MM.1S (cell line): ENCODE measurements at regions not wholly inside any gene's neighbourhood (a gene's known extent, or its start where the extent isn't known, plus 50 kb on each side); places are given as distances from the start of the nearest gene placed in this dataset.

Experiments
- DNase-seq: peaks from one replicate; pipeline ENCODE4 v3.0.0-alpha.2; 2015
- H2AFZ ChIP-seq: fragments of 300-600 bp; sonication (generic); 2 replicates; pipeline ENCODE4 v1.6.0; 2016; ENCODE audit warnings: antibody characterized with exemption, low read length
- H3F3A ChIP-seq: fragments of 300-600 bp; sonication (generic); 2 replicates; pipeline ENCODE4 v1.6.1; 2016; ENCODE audit warnings: mild to moderate bottlenecking, antibody characterized with exemption, low read length, moderate library complexity, mixed read lengths; ENCODE audit not compliant: insufficient read depth
- H3K27ac ChIP-seq: fragments of 300-600 bp; sonication (generic); 2 replicates; pipeline ENCODE4 v1.5.1; 2016; ENCODE audit warnings: mild to moderate bottlenecking, low read length
- H3K27me3 ChIP-seq: fragments of 300-600 bp; sonication (generic); replicated peaks from 2 replicates; pipeline ENCODE4 v1.6.0; 2016; ENCODE audit warnings: low read length; ENCODE audit not compliant: insufficient read depth
- H3K36me3 ChIP-seq: fragments of 300-600 bp; sonication (generic); replicated peaks from 2 replicates; pipeline ENCODE4 v1.6.1; 2016; ENCODE audit warnings: mild to moderate bottlenecking, low read length, mixed read lengths; ENCODE audit not compliant: insufficient read depth
- H3K4me1 ChIP-seq: fragments of 300-600 bp; sonication (generic); 2 replicates; pipeline ENCODE4 v1.6.1; 2016; ENCODE audit warnings: low read length, mixed read lengths
- H3K4me2 ChIP-seq: fragments of 300-600 bp; sonication (generic); 2 replicates; pipeline ENCODE4 v1.6.0; 2016; ENCODE audit warnings: low read depth, low read length
- H3K4me3 ChIP-seq: fragments of 300-600 bp; sonication (generic); 2 replicates; pipeline ENCODE4 v1.5.1; 2016; ENCODE audit warnings: low read length, mixed read lengths
- H3K79me2 ChIP-seq: fragments of 300-600 bp; sonication (generic); 2 replicates; pipeline ENCODE4 v1.6.1; 2016; ENCODE audit warnings: mixed run types, low read length, mixed read lengths
- H3K9ac ChIP-seq: fragments of 300-600 bp; sonication (generic); 2 replicates; pipeline ENCODE4 v1.6.1; 2016; ENCODE audit warnings: low read length, mixed read lengths
- H3K9me2 ChIP-seq: fragments of 300-600 bp; sonication (generic); replicated peaks from 2 replicates; pipeline ENCODE4 v1.6.1; 2016; ENCODE audit warnings: mild to moderate bottlenecking, low read length, mixed read lengths; ENCODE audit not compliant: insufficient read depth
- H3K9me3 ChIP-seq: fragments of 300-600 bp; sonication (generic); replicated peaks from 2 replicates; pipeline ENCODE4 v1.6.1; 2016; ENCODE audit warnings: mild to moderate bottlenecking, low read length, mixed read lengths; ENCODE audit not compliant: insufficient read depth
- H4K20me1 ChIP-seq: fragments of 300-600 bp; sonication (generic); 2 replicates; pipeline ENCODE4 v1.6.1; 2016; ENCODE audit warnings: mild to moderate bottlenecking, low read length, moderate library complexity, mixed read lengths; ENCODE audit not compliant: insufficient read depth
- EZH2 ChIP-seq: fragments of 300-600 bp; sonication (generic); optimal IDR thresholded peaks from 2 replicates; pipeline ENCODE3; 2017; ENCODE audit warnings: low read depth, mild to moderate bottlenecking, antibody characterized with exemption, low read length, mixed read lengths
- EZH2phosphoT487 ChIP-seq: fragments of 300-600 bp; sonication (generic); IDR thresholded peaks from 2 replicates; pipeline ENCODE4 v1.6.1; 2018; ENCODE audit warnings: antibody characterized with exemption, low read length
- TF ChIP-seq, protein P1 (sequence below): fragments of 300-600 bp; sonication (generic); IDR thresholded peaks from 2 replicates; pipeline ENCODE4 v1.5.1; 2016; ENCODE audit warnings: antibody characterized with exemption, low read length, mixed read lengths

DNA sequence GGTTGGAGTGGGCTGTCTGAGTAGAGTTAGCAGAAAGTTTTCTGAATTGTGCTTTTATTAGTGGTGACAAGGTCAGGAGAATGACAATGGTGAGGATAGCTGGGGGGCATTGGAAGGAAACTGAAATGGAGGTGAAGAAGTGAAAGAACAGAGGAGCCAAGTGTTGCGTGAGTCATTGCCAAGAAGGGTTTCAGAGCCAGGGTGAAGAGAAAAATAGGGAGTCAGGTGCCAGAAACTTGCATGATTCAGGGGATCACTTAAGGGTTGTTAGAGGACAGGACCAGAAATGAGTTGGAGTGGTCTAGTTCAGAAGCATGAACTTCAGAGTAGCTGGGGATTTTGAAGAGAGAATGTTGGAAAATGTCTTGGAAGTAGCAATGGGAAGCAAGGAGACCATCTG is 86.0 kb upstream of the GALNT15 start:
- H3K4me1 ChIP-seq, result no peaks in the 10 kb centered on the region
- H3K79me2 ChIP-seq, result no peaks in the 10 kb centered on the region
- no peaks in the 10 kb centered on the region for H3K27me3 ChIP-seq
- no peak overlapping the region for H2AFZ ChIP-seq
- no peaks in the 10 kb centered on the region for H3F3A ChIP-seq
- no peak for DNase-seq
- no peaks in the 10 kb centered on the region for H3K9me2 ChIP-seq
- no peak overlapping the region for H3K4me3 ChIP-seq
- H4K20me1 ChIP-seq, result no peaks in the 10 kb centered on the region
- no peak overlapping the region for H3K27ac ChIP-seq
- no peaks in the 10 kb centered on the region for H3K36me3 ChIP-seq
- TF ChIP-seq, protein P1, sequence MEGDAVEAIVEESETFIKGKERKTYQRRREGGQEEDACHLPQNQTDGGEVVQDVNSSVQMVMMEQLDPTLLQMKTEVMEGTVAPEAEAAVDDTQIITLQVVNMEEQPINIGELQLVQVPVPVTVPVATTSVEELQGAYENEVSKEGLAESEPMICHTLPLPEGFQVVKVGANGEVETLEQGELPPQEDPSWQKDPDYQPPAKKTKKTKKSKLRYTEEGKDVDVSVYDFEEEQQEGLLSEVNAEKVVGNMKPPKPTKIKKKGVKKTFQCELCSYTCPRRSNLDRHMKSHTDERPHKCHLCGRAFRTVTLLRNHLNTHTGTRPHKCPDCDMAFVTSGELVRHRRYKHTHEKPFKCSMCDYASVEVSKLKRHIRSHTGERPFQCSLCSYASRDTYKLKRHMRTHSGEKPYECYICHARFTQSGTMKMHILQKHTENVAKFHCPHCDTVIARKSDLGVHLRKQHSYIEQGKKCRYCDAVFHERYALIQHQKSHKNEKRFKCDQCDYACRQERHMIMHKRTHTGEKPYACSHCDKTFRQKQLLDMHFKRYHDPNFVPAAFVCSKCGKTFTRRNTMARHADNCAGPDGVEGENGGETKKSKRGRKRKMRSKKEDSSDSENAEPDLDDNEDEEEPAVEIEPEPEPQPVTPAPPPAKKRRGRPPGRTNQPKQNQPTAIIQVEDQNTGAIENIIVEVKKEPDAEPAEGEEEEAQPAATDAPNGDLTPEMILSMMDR, result no peak
- TF ChIP-seq EZH2 (no peak), EZH2phosphoT487 (no peak)
- no peak overlapping the region for H3K9ac ChIP-seq
- H3K9me3 ChIP-seq, result no peaks in the 10 kb centered on the region
- no peak overlapping the region for H3K4me2 ChIP-seq

DNA sequence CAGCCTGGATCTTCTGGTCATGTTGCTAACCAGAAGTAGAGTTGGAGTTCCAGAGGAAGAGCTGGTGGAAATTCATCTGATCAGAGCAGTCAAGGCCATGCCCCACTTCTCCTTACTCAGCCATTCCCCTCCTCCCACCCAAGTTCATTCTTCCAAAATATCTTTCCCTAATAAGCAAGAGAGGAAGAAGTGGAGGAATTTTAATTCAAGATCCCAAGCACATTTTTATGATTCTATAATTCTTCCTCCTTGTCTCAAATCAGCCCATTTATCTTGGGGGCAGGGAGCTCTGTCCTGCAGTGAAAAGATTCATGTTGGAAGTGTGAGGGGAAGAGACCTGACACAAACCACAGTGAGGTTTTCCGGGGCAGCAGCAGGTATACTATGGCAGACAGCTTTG is 85.0 kb upstream of the GALNT15 start:
- Histone ChIP-seq H3K9ac (no peak overlapping the region), H3K4me1 (no peaks in the 10 kb centered on the region), H3K4me3 (no peak overlapping the region), H3F3A (no peaks in the 10 kb centered on the region), H3K27ac (no peak overlapping the region), H4K20me1 (no peaks in the 10 kb centered on the region), H2AFZ (no peak overlapping the region), H3K9me3 (no peaks in the 10 kb centered on the region), H3K36me3 (no peaks in the 10 kb centered on the region), H3K9me2 (no peaks in the 10 kb centered on the region), H3K79me2 (no peaks in the 10 kb centered on the region), H3K27me3 (no peaks in the 10 kb centered on the region), H3K4me2 (no peak overlapping the region)
- TF ChIP-seq EZH2 (no peak), EZH2phosphoT487 (no peak)
- DNase-seq, result no peak

DNA sequence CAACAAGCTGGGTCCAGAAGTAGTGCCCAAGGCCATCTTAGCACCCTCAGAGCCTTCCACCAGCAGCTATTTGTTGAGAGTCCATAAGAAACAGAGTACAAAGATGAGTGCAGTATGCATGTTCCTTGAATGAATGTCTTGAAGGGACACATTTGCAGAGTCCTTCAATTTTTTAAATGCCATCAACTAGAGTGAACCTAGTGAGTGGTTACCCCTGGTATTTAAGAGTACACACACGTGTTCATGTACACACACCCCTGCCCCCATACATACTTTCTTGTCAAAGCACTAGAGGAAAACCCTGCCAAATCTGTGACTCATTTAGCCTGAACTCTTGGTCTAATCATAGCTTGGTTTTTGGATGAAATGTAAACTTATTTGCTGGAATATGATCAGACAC is 84.5 kb upstream of the GALNT15 start:
- no peak overlapping the region for H3K4me2 ChIP-seq
- H3K4me3 ChIP-seq, result no peak overlapping the region
- H3K36me3 ChIP-seq, result no peaks in the 10 kb centered on the region
- H3K27me3 ChIP-seq, result no peaks in the 10 kb centered on the region
- H3F3A ChIP-seq, result no peaks in the 10 kb centered on the region
- no peaks in the 10 kb centered on the region for H3K4me1 ChIP-seq
- no peak for DNase-seq
- H4K20me1 ChIP-seq, result no peaks in the 10 kb centered on the region
- H3K79me2 ChIP-seq, result no peaks in the 10 kb centered on the region
- TF ChIP-seq EZH2 (no peak), EZH2phosphoT487 (no peak)
- TF ChIP-seq, protein P1, result no peak
- no peaks in the 10 kb centered on the region for H3K9me2 ChIP-seq
- H2AFZ ChIP-seq, result no peak overlapping the region
- H3K27ac ChIP-seq, result no peak overlapping the region
- no peak overlapping the region for H3K9ac ChIP-seq
- H3K9me3 ChIP-seq, result no peaks in the 10 kb centered on the region

DNA sequence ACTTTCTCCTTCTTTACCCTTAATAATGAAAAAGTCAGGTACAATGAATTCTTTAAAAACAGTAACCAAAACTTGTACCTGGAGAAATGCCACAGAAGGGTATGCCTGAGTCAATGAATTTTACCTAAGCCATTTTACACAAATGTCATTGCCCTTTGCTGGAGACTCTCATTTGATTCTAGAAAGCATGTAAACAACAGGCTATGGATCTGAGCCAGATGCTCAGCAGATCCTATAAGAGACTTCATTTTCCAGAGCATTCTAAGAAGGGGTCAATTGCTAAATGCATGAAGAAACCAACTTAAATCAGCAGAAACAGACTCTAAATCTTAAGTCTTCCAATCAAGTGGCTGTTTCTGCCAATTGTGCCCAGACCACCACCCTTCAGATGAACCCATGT is 83.8 kb upstream of the GALNT15 start:
- no peak overlapping the region for H3K4me3 ChIP-seq
- no peaks in the 10 kb centered on the region for H3K4me1 ChIP-seq
- H3K4me2 ChIP-seq, result no peak overlapping the region
- no peak for DNase-seq
- H3K36me3 ChIP-seq, result no peaks in the 10 kb centered on the region
- no peak overlapping the region for H3K27ac ChIP-seq
- H3K9ac ChIP-seq, result no peak overlapping the region
- no peaks in the 10 kb centered on the region for H3F3A ChIP-seq
- H3K27me3 ChIP-seq, result no peaks in the 10 kb centered on the region
- H3K9me2 ChIP-seq, result no peaks in the 10 kb centered on the region
- H3K9me3 ChIP-seq, result no peaks in the 10 kb centered on the region
- H4K20me1 ChIP-seq, result no peaks in the 10 kb centered on the region
- H2AFZ ChIP-seq, result no peak overlapping the region
- TF ChIP-seq, protein P1, result no peak
- no peak for TF ChIP-seq EZH2phosphoT487
- no peak for TF ChIP-seq EZH2
- H3K79me2 ChIP-seq, result no peaks in the 10 kb centered on the region
